Esophagus muscularis mucosa (tissue), 3 donors: ENCODE measurements at regions not wholly inside any gene's neighbourhood (a gene's known extent, or its start where the extent isn't known, plus 50 kb on each side); places are given as distances from the start of the nearest gene placed in this dataset.

Experiments used
- CTCF ChIP-seq, 3 experiments: fragments of 200-600 bp in 2 of 3; fragments of 450-650 bp in 1 of 3; sonication (generic) in 2 of 3; IDR thresholded peaks; one replicate each; pipeline ENCODE4 v1.5.1; 2017 to 2019; ENCODE audit warnings: antibody characterized with exemption in 3 of 3, mild to moderate bottlenecking in 2 of 3, moderate library complexity in 1 of 3
- POLR2A ChIP-seq: fragments of 450-650 bp; IDR thresholded peaks from one replicate; pipeline ENCODE4 v1.6.1; 2017; ENCODE audit warnings: antibody characterized with exemption, moderate library complexity, mild to moderate bottlenecking, low read depth
- POLR2AphosphoS5 ChIP-seq, 2 donors: sonication (generic); formaldehyde crosslinking; IDR thresholded peaks; one replicate each; pipeline ENCODE4 v1.6.1; 2017; ENCODE audit warnings: antibody characterized with exemption in 2 of 2

GRCh38 chr11:82308979-82309378 lies 424.7 kb downstream of the FAM181B start:
- TF ChIP-seq CTCF (IDR thresholded peaks at IDR 0.05) (no peak), POLR2A (no peak), POLR2AphosphoS5 (IDR thresholded peaks at IDR 0.05) (no peak)
